ENCODE measurements at regions not wholly inside any gene's neighbourhood (a gene's known extent, or its start where the extent isn't known, plus 50 kb on each side); places are given as distances from the start of the nearest gene placed in this dataset.

GRCh38 chr3:193774916-193775285, 181.9 kb downstream of the OPA1 start:
- TF ChIP-seq GATA2 (IDR thresholded peaks at IDR 0.05; ENCODE audit: low read depth, low read length) (no peak), GATA3 (IDR thresholded peaks at IDR 0.05; ENCODE audit: low read depth, low read length) (no peak)

- TF ChIP-seq GATA2 (IDR thresholded peaks at IDR 0.05; ENCODE audit: low read depth, low read length) (no peak), GATA3 (IDR thresholded peaks at IDR 0.05; ENCODE audit: low read depth, low read length) (no peak)
These were observed 182.5 kb downstream of the OPA1 start for GRCh38 chr3:193775421-193776077.

- TF ChIP-seq GATA2 (IDR thresholded peaks at IDR 0.05; ENCODE audit: low read depth, low read length) = no peak
- no peak for TF ChIP-seq GATA3 (IDR thresholded peaks at IDR 0.05; ENCODE audit: low read depth, low read length)
These were observed 183.8 kb downstream of the OPA1 start for GRCh38 chr3:193776626-193777358.

GRCh38 chr3:193777524-193777923, 184.5 kb downstream of the OPA1 start:
- TF ChIP-seq GATA2 (IDR thresholded peaks at IDR 0.05; ENCODE audit: low read depth, low read length) (no peak), GATA3 (IDR thresholded peaks at IDR 0.05; ENCODE audit: low read depth, low read length) (no peak)

- no peak for TF ChIP-seq GATA2 (IDR thresholded peaks at IDR 0.05; ENCODE audit: low read depth, low read length)
- no peak for TF ChIP-seq GATA3 (IDR thresholded peaks at IDR 0.05; ENCODE audit: low read depth, low read length)
These were observed 185.7 kb downstream of the OPA1 start for GRCh38 chr3:193778676-193779075.

- no peak for TF ChIP-seq GATA2 (IDR thresholded peaks at IDR 0.05; ENCODE audit: low read depth, low read length)
- no peak for TF ChIP-seq GATA3 (IDR thresholded peaks at IDR 0.05; ENCODE audit: low read depth, low read length)
These were observed 186.9 kb downstream of the OPA1 start for GRCh38 chr3:193779933-193780332.

- TF ChIP-seq GATA3 (IDR thresholded peaks at IDR 0.05; ENCODE audit: low read depth, low read length) (no peak), GATA2 (IDR thresholded peaks at IDR 0.05; ENCODE audit: low read depth, low read length) (no peak)
These were observed 187.4 kb downstream of the OPA1 start for GRCh38 chr3:193780397-193780796.

GRCh38 chr3:193780810-193781478, 187.9 kb downstream of the OPA1 start:
- TF ChIP-seq GATA3 (IDR thresholded peaks at IDR 0.05; ENCODE audit: low read depth, low read length) = no peak
- no peak for TF ChIP-seq GATA2 (IDR thresholded peaks at IDR 0.05; ENCODE audit: low read depth, low read length)

GRCh38 chr3:193782276-193782647, 189.3 kb downstream of the OPA1 start:
- TF ChIP-seq GATA2 (IDR thresholded peaks at IDR 0.05; ENCODE audit: low read depth, low read length) (no peak), GATA3 (IDR thresholded peaks at IDR 0.05; ENCODE audit: low read depth, low read length) (no peak)

GRCh38 chr3:193782747-193783146, 189.7 kb downstream of the OPA1 start:
- TF ChIP-seq GATA2 (IDR thresholded peaks at IDR 0.05; ENCODE audit: low read depth, low read length) = no peak
- TF ChIP-seq GATA3 (IDR thresholded peaks at IDR 0.05; ENCODE audit: low read depth, low read length) = no peak

GRCh38 chr3:193783166-193783896, 190.3 kb downstream of the OPA1 start:
- TF ChIP-seq GATA3 (IDR thresholded peaks at IDR 0.05; ENCODE audit: low read depth, low read length) = no peak
- no peak for TF ChIP-seq GATA2 (IDR thresholded peaks at IDR 0.05; ENCODE audit: low read depth, low read length)

GRCh38 chr3:193784822-193785221, 191.8 kb downstream of the OPA1 start:
- TF ChIP-seq GATA3 (IDR thresholded peaks at IDR 0.05; ENCODE audit: low read depth, low read length) (no peak), GATA2 (IDR thresholded peaks at IDR 0.05; ENCODE audit: low read depth, low read length) (no peak)

- no peak for TF ChIP-seq GATA3 (IDR thresholded peaks at IDR 0.05; ENCODE audit: low read depth, low read length)
- no peak for TF ChIP-seq GATA2 (IDR thresholded peaks at IDR 0.05; ENCODE audit: low read depth, low read length)
These were observed 194.5 kb downstream of the OPA1 start for GRCh38 chr3:193787496-193787870.

Measured in SH-SY5Y (cell line).